Right lobe of liver (tissue), 6 donors: ENCODE measurements at regions not wholly inside any gene's neighbourhood (a gene's known extent, or its start where the extent isn't known, plus 50 kb on each side); places are given as distances from the start of the nearest gene placed in this dataset.

Experiments
- ATAC-seq, 4 donors: fragments of 200-7000 bp; cut with Tn5 transposase; one replicate each; pipeline ENCODE4 v1.9.1; 2020; ENCODE audit warnings: mild to moderate bottlenecking in 4 of 4, moderate library complexity in 4 of 4
- DNase-seq, 3 donors: peaks; one replicate each; pipeline ENCODE4 v3.0.0-alpha.2; 2020
- H3K27ac ChIP-seq, 3 donors: fragments of 200-600 bp; one replicate each; pipeline ENCODE4 v1.8.0; 2022
- H3K27me3 ChIP-seq, 2 donors: fragments of 200-600 bp; one replicate each; pipeline ENCODE4 v1.8.0; 2022
- H3K36me3 ChIP-seq, 4 donors: fragments of 200-600 bp; sonication (generic) in 1 of 4; one replicate each; pipeline versions ENCODE4 v1.5.1 to v1.8.0; 2017 to 2022; ENCODE audit warnings: control low read depth in 1 of 4
- H3K4me1 ChIP-seq, 4 donors: fragments of 200-600 bp; sonication (generic) in 1 of 4; one replicate each; pipeline versions ENCODE4 v1.5.1 to v1.8.0; 2017 to 2022; ENCODE audit warnings: control low read depth in 1 of 4
- H3K4me3 ChIP-seq, 3 donors: fragments of 200-600 bp; one replicate each; pipeline ENCODE4 v1.8.0; 2022
- H3K9me3 ChIP-seq, 4 donors: fragments of 200-600 bp; sonication (generic) in 1 of 4; one replicate each; pipeline versions ENCODE4 v1.5.1 to v1.8.0; 2017 to 2022; ENCODE audit warnings: control low read depth in 1 of 4
- CTCF ChIP-seq, 4 donors: fragments of 200-600 bp in 3 of 4; fragments of 450-650 bp in 1 of 4; IDR thresholded peaks; one replicate each; pipeline versions ENCODE4 v1.5.1 to v1.8.0; 2016 to 2022; ENCODE audit warnings: antibody characterized with exemption in 4 of 4, mild to moderate bottlenecking in 2 of 4
- POLR2A ChIP-seq: fragments of 450-650 bp; IDR thresholded peaks from one replicate; pipeline ENCODE4 v1.6.1; 2017; ENCODE audit warnings: antibody characterized with exemption, mild to moderate bottlenecking
- WGBS: methylation state at CpG from one replicate; pipeline ENCODE4 v1.1.6; 2018; ENCODE audit warnings: low coverage, low lambda C conversion rate; ENCODE audit not compliant: insufficient coverage; ENCODE audit errors: missing lambda C conversion rate; 5-methylcytosine and 5-hydroxymethylcytosine counted together
- intact Hi-C, 2 donors: fragments of 100-400 bp; cut with DNase I; formaldehyde crosslinking; loops; one replicate each; pipeline versions ENCODE4 v1.11.2 to v1.14.1; 2022
- donor health status: DM: no; HTN: yes; CAD: no.
- donor health status: DM: no; HTN: no; CAD: no.
- donor health status: DM: no; HTN: no; CAD: no.
- donor health status: DM: no; HTN: yes; CAD: no.
- donor health status: DM: no; HTN: yes; CAD: no.

GRCh38 chr1:221881805-221882581 lies 140.1 kb upstream of the DUSP10 start:
- WGBS = 82% methylated on average over 5 of the region's 5 CpGs
- ATAC-seq (no peak), DNase-seq (no peak)
- no peaks in the 10 kb centered on the region for H3K4me1 ChIP-seq
- no peaks in the 10 kb centered on the region for H3K36me3 ChIP-seq
- H3K9me3 ChIP-seq = no peaks in the 10 kb centered on the region
- H3K4me3 ChIP-seq = no peak overlapping the region
- H3K27ac ChIP-seq = no peak overlapping the region
- intact Hi-C loops = no loop called here
- no peaks in the 10 kb centered on the region for H3K27me3 ChIP-seq
- TF ChIP-seq POLR2A = no peak
- TF ChIP-seq CTCF (IDR thresholded peaks at IDR 0.05) = no peak

GRCh38 chr1:221880182-221880581 lies 138.3 kb upstream of the DUSP10 start:
- DNase-seq (no peak), ATAC-seq (no peak)
- H3K27me3 ChIP-seq = no peaks in the 10 kb centered on the region
- H3K36me3 ChIP-seq = no peaks in the 10 kb centered on the region
- no peak overlapping the region for H3K27ac ChIP-seq
- TF ChIP-seq POLR2A (no peak), CTCF (IDR thresholded peaks at IDR 0.05) (no peak)
- no peak overlapping the region for H3K4me3 ChIP-seq
- no peaks in the 10 kb centered on the region for H3K9me3 ChIP-seq
- WGBS = 86% methylated on average over 1 of the region's 1 CpG
- intact Hi-C loops = no loop called here
- no peaks in the 10 kb centered on the region for H3K4me1 ChIP-seq

GRCh38 chr1:221878134-221878533 lies 136.2 kb upstream of the DUSP10 start:
- Histone ChIP-seq H3K9me3 (no peaks in the 10 kb centered on the region), H3K4me1 (no peaks in the 10 kb centered on the region), H3K27me3 (no peaks in the 10 kb centered on the region), H3K36me3 (no peaks in the 10 kb centered on the region), H3K27ac (no peak overlapping the region), H3K4me3 (no peak overlapping the region)
- TF ChIP-seq CTCF (IDR thresholded peaks at IDR 0.05) (no peak), POLR2A (no peak)
- ATAC-seq = no peak
- intact Hi-C loops = no loop called here
- DNase-seq = no peak

- H3K4me1 ChIP-seq = no peaks in the 10 kb centered on the region
- no peak overlapping the region for H3K27ac ChIP-seq
- TF ChIP-seq POLR2A (no peak), CTCF (IDR thresholded peaks at IDR 0.05) (no peak)
- H3K9me3 ChIP-seq = no peaks in the 10 kb centered on the region
- WGBS = 40% methylated on average over 2 of the region's 2 CpGs
- H3K27me3 ChIP-seq = no peaks in the 10 kb centered on the region
- no peak for DNase-seq
- intact Hi-C loops = no loop called here
- H3K4me3 ChIP-seq = no peak overlapping the region
- H3K36me3 ChIP-seq = no peaks in the 10 kb centered on the region
- no peak for ATAC-seq
These were observed 135.4 kb upstream of the DUSP10 start for GRCh38 chr1:221877311-221877710.

GRCh38 chr1:221875004-221875330 lies 133.1 kb upstream of the DUSP10 start:
- intact Hi-C loops = no loop called here
- ATAC-seq = no peak
- WGBS = 57% methylated on average over 3 of the region's 4 CpGs

More at GRCh38 chr1:221875004-221875330, 133.1 kb upstream of the DUSP10 start:
- no peak overlapping the region for H3K27ac ChIP-seq
- no peak for DNase-seq
- H3K9me3 ChIP-seq = no peaks in the 10 kb centered on the region
- no peaks in the 10 kb centered on the region for H3K4me1 ChIP-seq
- no peaks in the 10 kb centered on the region for H3K36me3 ChIP-seq
- no peak for TF ChIP-seq POLR2A
- TF ChIP-seq CTCF (IDR thresholded peaks at IDR 0.05) = no peak
- no peaks in the 10 kb centered on the region for H3K27me3 ChIP-seq
- no peak overlapping the region for H3K4me3 ChIP-seq
